Liver (tissue), 3 donors: ENCODE measurements at regions not wholly inside any gene's neighbourhood (a gene's known extent, or its start where the extent isn't known, plus 50 kb on each side); places are given as distances from the start of the nearest gene placed in this dataset.

Source experiments
- CTCF ChIP-seq: fragments of 150-350 bp; IDR thresholded peaks from 2 replicates; pipeline ENCODE4 v1.5.1; 2017; ENCODE audit warnings: improper control_type of control experiment, low read depth, low read length; ENCODE audit not compliant: missing input control
- EGR1 ChIP-seq, 2 donors: IDR thresholded peaks; 2 replicates each; pipeline ENCODE4 v1.6.1; 2016 to 2018; ENCODE audit warnings: antibody characterized with exemption in 2 of 2, low read depth in 2 of 2
- HNF4A ChIP-seq, 2 donors: conservative IDR thresholded peaks; 2 replicates each; pipeline ENCODE4 v1.6.1; 2016; ENCODE audit warnings: antibody characterized with exemption in 2 of 2, mild to moderate bottlenecking in 2 of 2
- MAX ChIP-seq: IDR thresholded peaks from 2 replicates; pipeline ENCODE4 v1.6.1; 2016; ENCODE audit warnings: antibody characterized with exemption
- RAD21 ChIP-seq, 2 donors: IDR thresholded peaks; 2 replicates each; pipeline ENCODE4 v1.6.1; 2016; ENCODE audit warnings: antibody characterized with exemption in 2 of 2, mild to moderate bottlenecking in 2 of 2
- REST ChIP-seq: IDR thresholded peaks from 2 replicates; pipeline ENCODE4 v1.6.1; 2016; ENCODE audit warnings: antibody characterized with exemption, mild to moderate bottlenecking
- TAF1 ChIP-seq: conservative IDR thresholded peaks from 2 replicates; pipeline ENCODE4 v1.6.1; 2016; ENCODE audit warnings: antibody characterized with exemption, mild to moderate bottlenecking
- ZBTB33 ChIP-seq: IDR thresholded peaks from 2 replicates; pipeline ENCODE4 v1.6.1; 2016; ENCODE audit warnings: antibody characterized with exemption
- donor health status: healthy.
- donor health status: healthy.

GRCh38 chr16:66300501-66300900 is 66.0 kb upstream of the CDH5 start:
- no peak for TF ChIP-seq CTCF
- no peak for TF ChIP-seq RAD21 (IDR thresholded peaks at IDR 0.05)
- no peak for TF ChIP-seq MAX
- no peak for TF ChIP-seq HNF4A (conservative IDR thresholded peaks at IDR 0.05)
- TF ChIP-seq EGR1 (IDR thresholded peaks at IDR 0.05; ENCODE audit: low read depth in 2 of 2), result no peak
- no peak for TF ChIP-seq REST
- no peak for TF ChIP-seq TAF1
- TF ChIP-seq ZBTB33, result no peak
